ENCODE measurements at regions not wholly inside any gene's neighbourhood (a gene's known extent, or its start where the extent isn't known, plus 50 kb on each side); places are given as distances from the start of the nearest gene placed in this dataset.

- no peak for DNase-seq (ENCODE audit: low read depth in 4 of 6, low spot score in 6 of 6)
- H3K4me3 ChIP-seq (ENCODE audit: low read depth, low read length): no peak overlapping the region
- H3K9me3 ChIP-seq (ENCODE audit: control insufficient read depth, insufficient read depth, low read length): no peaks in the 10 kb centered on the region
- H3K27me3 ChIP-seq (ENCODE audit: control insufficient read depth, insufficient read depth, low read length): no peaks in the 10 kb centered on the region
- WGBS (ENCODE audit: insufficient coverage): 100% methylated on average over 1 of the region's 2 CpGs
- H3K27ac ChIP-seq (ENCODE audit: low read depth, low read length): no peak overlapping the region
- H3K36me3 ChIP-seq (ENCODE audit: control insufficient read depth, insufficient read depth, low read length): no peaks in the 10 kb centered on the region
- no peaks in the 10 kb centered on the region for H3K4me1 ChIP-seq (ENCODE audit: control insufficient read depth, insufficient read depth, low read length)
Observed at GRCh38 chr15:47485419-47485818, 231.9 kb upstream of the SEMA6D start.

- Histone ChIP-seq H3K9me3 (ENCODE audit: control insufficient read depth, insufficient read depth, low read length) (no peaks in the 10 kb centered on the region), H3K4me3 (ENCODE audit: low read depth, low read length) (no peak overlapping the region), H3K36me3 (ENCODE audit: control insufficient read depth, insufficient read depth, low read length) (no peaks in the 10 kb centered on the region), H3K4me1 (ENCODE audit: control insufficient read depth, insufficient read depth, low read length) (no peaks in the 10 kb centered on the region), H3K27me3 (ENCODE audit: control insufficient read depth, insufficient read depth, low read length) (no peaks in the 10 kb centered on the region), H3K27ac (ENCODE audit: low read depth, low read length) (no peak overlapping the region)
- WGBS (ENCODE audit: insufficient coverage): no CpG with 5 or more reads among the region's 3 CpGs
- no peak for DNase-seq (ENCODE audit: low read depth in 4 of 6, low spot score in 6 of 6)
Observed at GRCh38 chr15:47486040-47486439, 231.3 kb upstream of the SEMA6D start.

- no peak for DNase-seq (ENCODE audit: low read depth in 4 of 6, low spot score in 6 of 6)
- no peaks in the 10 kb centered on the region for H3K4me1 ChIP-seq (ENCODE audit: control insufficient read depth, insufficient read depth, low read length)
Observed at GRCh38 chr15:47492195-47492594, 225.1 kb upstream of the SEMA6D start.

DNA sequence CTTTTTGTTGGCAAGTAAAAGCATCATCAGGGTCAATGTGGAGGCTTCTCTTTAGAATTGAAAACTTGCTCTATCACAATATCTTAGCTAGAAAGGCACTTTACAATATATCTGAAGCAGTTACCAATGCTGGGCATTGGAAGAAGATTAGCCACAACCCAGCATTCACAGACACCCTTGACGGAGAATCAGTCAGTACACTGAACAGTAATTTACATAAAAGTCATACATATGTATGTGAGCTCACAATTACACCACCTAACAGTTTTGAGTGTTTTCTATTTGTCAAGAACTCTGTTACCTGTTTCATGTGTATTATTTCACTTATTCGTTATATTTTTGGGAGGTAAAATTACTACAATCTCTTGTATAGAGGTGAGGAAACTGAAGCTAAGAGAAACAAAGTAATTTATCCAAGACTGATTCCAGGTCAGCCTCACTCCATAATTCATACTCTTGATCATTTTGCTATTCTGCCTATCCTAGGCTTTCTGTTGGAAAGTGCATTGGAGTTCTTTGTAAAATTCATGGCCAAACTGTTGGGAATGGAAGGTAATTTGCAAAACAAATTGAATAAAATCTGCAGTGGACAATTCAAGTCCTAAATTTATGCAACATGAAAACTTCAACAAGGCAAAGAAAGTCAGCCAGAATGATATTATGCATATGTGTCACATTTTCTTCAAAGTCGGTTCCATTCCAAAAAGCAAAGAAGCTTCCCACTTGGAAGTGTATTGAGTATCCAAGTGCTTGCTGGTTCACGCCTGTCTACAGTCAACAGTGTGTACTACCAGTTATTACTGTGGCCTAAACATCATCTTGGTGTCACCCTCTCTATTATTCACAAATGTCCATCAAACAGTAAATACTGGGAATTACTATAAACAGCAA, 223.7 kb upstream of the SEMA6D start:
- Histone ChIP-seq H3K27ac (ENCODE audit: low read depth, low read length) (no peak overlapping the region), H3K9me3 (ENCODE audit: control insufficient read depth, insufficient read depth, low read length) (no peaks in the 10 kb centered on the region), H3K4me1 (ENCODE audit: control insufficient read depth, insufficient read depth, low read length) (no peaks in the 10 kb centered on the region), H3K27me3 (ENCODE audit: control insufficient read depth, insufficient read depth, low read length) (no peaks in the 10 kb centered on the region), H3K36me3 (ENCODE audit: control insufficient read depth, insufficient read depth, low read length) (no peaks in the 10 kb centered on the region), H3K4me3 (ENCODE audit: low read depth, low read length) (no peak overlapping the region)
- peak in 1 of 6 donors; percentile 66 for DNase-seq (ENCODE audit: low read depth in 4 of 6, low spot score in 6 of 6)
- WGBS (ENCODE audit: insufficient coverage): 100% methylated on average over 2 of the region's 4 CpGs

More at GRCh38 chr15:47492195-47492594, 225.1 kb upstream of the SEMA6D start:
- Histone ChIP-seq H3K36me3 (ENCODE audit: control insufficient read depth, insufficient read depth, low read length) (no peaks in the 10 kb centered on the region), H3K27me3 (ENCODE audit: control insufficient read depth, insufficient read depth, low read length) (no peaks in the 10 kb centered on the region), H3K27ac (ENCODE audit: low read depth, low read length) (no peak overlapping the region), H3K9me3 (ENCODE audit: control insufficient read depth, insufficient read depth, low read length) (no peaks in the 10 kb centered on the region), H3K4me3 (ENCODE audit: low read depth, low read length) (no peak overlapping the region)

DNA sequence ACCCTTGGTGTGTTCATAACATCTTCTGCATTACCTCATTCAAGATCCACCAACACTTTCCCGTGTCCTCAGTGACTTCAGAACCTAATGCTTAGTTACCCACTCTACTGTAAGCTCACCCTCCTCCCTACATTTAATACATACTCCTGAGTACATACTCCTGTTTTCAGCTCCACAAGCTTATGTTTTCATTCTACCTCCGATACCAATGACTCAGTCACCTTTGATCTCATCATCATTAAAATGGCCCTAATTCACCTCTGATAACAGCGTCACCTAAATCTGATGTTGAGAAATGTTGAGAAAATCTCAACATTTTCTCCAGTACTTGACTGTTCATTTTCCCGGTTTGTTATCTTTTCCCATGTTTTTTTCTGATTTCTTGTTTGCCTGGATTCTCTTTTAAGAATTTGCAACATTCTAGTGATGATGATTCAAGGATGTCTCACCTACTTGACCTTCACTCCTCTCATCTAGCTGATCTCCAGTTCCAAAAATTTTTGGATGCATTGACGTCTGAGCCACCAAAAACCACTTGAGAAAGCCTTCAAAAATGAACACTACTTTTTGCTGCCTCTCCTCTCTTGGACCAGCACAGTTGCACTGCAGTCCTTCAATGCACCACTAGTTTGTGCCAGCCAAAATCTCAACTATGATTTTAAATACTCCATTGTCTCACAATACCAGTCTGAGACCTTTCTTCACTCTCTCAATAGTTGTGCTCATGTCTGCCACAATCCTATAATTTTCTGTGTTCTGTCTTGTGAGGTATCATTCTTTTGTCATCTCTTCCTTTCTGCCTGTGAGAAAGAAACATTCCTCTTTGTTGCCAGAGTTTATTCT, 220.7 kb upstream of the SEMA6D start:
- Histone ChIP-seq H3K27me3 (ENCODE audit: control insufficient read depth, insufficient read depth, low read length) (no peaks in the 10 kb centered on the region), H3K9me3 (ENCODE audit: control insufficient read depth, insufficient read depth, low read length) (no peaks in the 10 kb centered on the region), H3K4me3 (ENCODE audit: low read depth, low read length) (no peak overlapping the region), H3K36me3 (ENCODE audit: control insufficient read depth, insufficient read depth, low read length) (no peaks in the 10 kb centered on the region), H3K27ac (ENCODE audit: low read depth, low read length) (no peak overlapping the region), H3K4me1 (ENCODE audit: control insufficient read depth, insufficient read depth, low read length) (no peaks in the 10 kb centered on the region)
- WGBS (ENCODE audit: insufficient coverage): 89% methylated on average over 2 of the region's 5 CpGs
- no peak for DNase-seq (ENCODE audit: low read depth in 4 of 6, low spot score in 6 of 6)

DNA sequence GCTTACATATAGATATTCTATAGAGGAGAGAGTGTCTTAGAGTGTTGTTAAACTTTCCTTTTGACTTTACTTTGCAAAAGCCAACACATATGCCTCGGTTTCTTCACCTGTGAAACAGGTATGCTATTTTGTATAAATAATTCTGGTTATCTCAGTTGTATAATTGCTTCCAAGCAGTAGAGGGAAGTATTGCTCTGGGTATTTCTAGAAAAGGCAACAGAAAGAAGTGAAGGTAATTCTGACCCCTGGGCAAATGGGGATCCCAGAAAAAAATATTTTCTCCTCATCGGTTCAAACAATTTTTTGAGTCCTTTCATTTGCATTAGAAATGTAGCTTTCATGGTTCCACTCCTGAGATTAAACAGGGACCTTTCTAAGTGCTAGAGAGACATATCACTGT, 216.5 kb upstream of the SEMA6D start:
- Histone ChIP-seq H3K9me3 (ENCODE audit: control insufficient read depth, insufficient read depth, low read length) (no peaks in the 10 kb centered on the region), H3K4me1 (ENCODE audit: control insufficient read depth, insufficient read depth, low read length) (peaks cover 6% of the 10 kb centered on the region), H3K36me3 (ENCODE audit: control insufficient read depth, insufficient read depth, low read length) (no peaks in the 10 kb centered on the region), H3K27me3 (ENCODE audit: control insufficient read depth, insufficient read depth, low read length) (no peaks in the 10 kb centered on the region), H3K27ac (ENCODE audit: low read depth, low read length) (no peak overlapping the region), H3K4me3 (ENCODE audit: low read depth, low read length) (no peak overlapping the region)
- no CpG with 5 or more reads among the region's 2 CpGs for WGBS (ENCODE audit: insufficient coverage)
- no peak for DNase-seq (ENCODE audit: low read depth in 4 of 6, low spot score in 6 of 6)

GRCh38 chr15:47502041-47502440, 215.3 kb upstream of the SEMA6D start:
- Histone ChIP-seq H3K9me3 (ENCODE audit: control insufficient read depth, insufficient read depth, low read length) (no peaks in the 10 kb centered on the region), H3K4me1 (ENCODE audit: control insufficient read depth, insufficient read depth, low read length) (peaks cover 6% of the 10 kb centered on the region), H3K4me3 (ENCODE audit: low read depth, low read length) (no peak overlapping the region), H3K27ac (ENCODE audit: low read depth, low read length) (no peak overlapping the region), H3K36me3 (ENCODE audit: control insufficient read depth, insufficient read depth, low read length) (no peaks in the 10 kb centered on the region), H3K27me3 (ENCODE audit: control insufficient read depth, insufficient read depth, low read length) (no peaks in the 10 kb centered on the region)
- WGBS (ENCODE audit: insufficient coverage): 77% methylated on average over 3 of the region's 6 CpGs
- no peak for DNase-seq (ENCODE audit: low read depth in 4 of 6, low spot score in 6 of 6)

- Histone ChIP-seq H3K4me3 (ENCODE audit: low read depth, low read length) (no peak overlapping the region), H3K27ac (ENCODE audit: low read depth, low read length) (no peak overlapping the region), H3K4me1 (ENCODE audit: control insufficient read depth, insufficient read depth, low read length) (peaks cover 6% of the 10 kb centered on the region), H3K9me3 (ENCODE audit: control insufficient read depth, insufficient read depth, low read length) (no peaks in the 10 kb centered on the region), H3K27me3 (ENCODE audit: control insufficient read depth, insufficient read depth, low read length) (no peaks in the 10 kb centered on the region), H3K36me3 (ENCODE audit: control insufficient read depth, insufficient read depth, low read length) (no peaks in the 10 kb centered on the region)
- DNase-seq (ENCODE audit: low read depth in 4 of 6, low spot score in 6 of 6): peak in 1 of 6 donors; percentile 36
- 30% methylated on average over 2 of the region's 2 CpGs for WGBS (ENCODE audit: insufficient coverage)
Observed at GRCh38 chr15:47503876-47504275, 213.4 kb upstream of the SEMA6D start.

DNA sequence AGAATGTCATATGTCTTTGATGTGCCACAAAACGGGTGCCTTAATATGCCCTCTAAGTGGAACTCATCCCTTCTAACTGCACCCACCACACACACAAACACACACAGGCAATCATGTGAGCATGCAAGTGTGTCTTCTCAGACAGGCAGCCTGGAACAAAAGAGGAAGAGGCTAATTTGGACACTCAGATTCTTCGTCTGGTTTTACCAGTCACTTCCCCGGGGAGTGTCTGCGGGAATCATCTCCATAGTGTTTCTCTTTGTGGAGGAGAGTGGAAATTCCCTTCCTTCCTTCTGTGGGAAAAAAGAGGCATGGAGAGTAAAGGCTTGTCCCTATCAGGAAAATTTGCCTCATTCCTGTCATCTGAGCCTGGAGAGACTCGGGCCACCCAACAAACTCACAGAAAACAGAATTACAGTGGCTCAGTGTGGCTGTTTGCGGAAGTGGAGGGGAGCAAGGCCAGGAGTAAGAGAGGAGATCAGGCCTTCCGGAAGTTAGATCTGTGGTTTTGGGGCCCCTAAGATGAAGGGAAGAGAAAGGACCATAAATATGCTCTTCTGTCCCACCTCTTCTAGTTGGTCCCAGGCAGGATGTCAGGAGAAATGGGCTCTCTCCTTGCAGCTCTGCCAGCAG, 212.6 kb upstream of the SEMA6D start:
- Histone ChIP-seq H3K27me3 (ENCODE audit: control insufficient read depth, insufficient read depth, low read length) (no peaks in the 10 kb centered on the region), H3K36me3 (ENCODE audit: control insufficient read depth, insufficient read depth, low read length) (no peaks in the 10 kb centered on the region), H3K27ac (ENCODE audit: low read depth, low read length) (peak overlapping the region; percentile 30), H3K4me3 (ENCODE audit: low read depth, low read length) (no peak overlapping the region), H3K9me3 (ENCODE audit: control insufficient read depth, insufficient read depth, low read length) (no peaks in the 10 kb centered on the region), H3K4me1 (ENCODE audit: control insufficient read depth, insufficient read depth, low read length) (peaks cover 6% of the 10 kb centered on the region)
- DNase-seq (ENCODE audit: low read depth in 4 of 6, low spot score in 6 of 6): no peak
- WGBS (ENCODE audit: insufficient coverage): no CpG with 5 or more reads among the region's 7 CpGs

All from spinal cord (tissue), 9 donors.